Thyroid gland (tissue), 4 donors: ENCODE measurements at regions not wholly inside any gene's neighbourhood (a gene's known extent, or its start where the extent isn't known, plus 50 kb on each side); places are given as distances from the start of the nearest gene placed in this dataset.

Experiments used
- DNase-seq, 2 donors: peaks; one replicate each; pipeline ENCODE4 v3.0.0-alpha.2; 2019
- H3K27ac ChIP-seq, 3 donors: fragments of 200-600 bp; sonication (generic); 1 replicate in 2 of 3; 2 replicates in 1 of 3; pipeline ENCODE4 v1.5.1; 2016 to 2019; ENCODE audit warnings: mild to moderate bottlenecking in 1 of 3, moderate library complexity in 1 of 3
- H3K27me3 ChIP-seq: fragments of 200-600 bp; sonication (generic); one replicate; pipeline ENCODE4 v1.5.1; 2019
- H3K36me3 ChIP-seq, 2 donors: fragments of 200-600 bp; sonication (generic); one replicate each; pipeline ENCODE4 v1.5.1; 2016 to 2019
- H3K4me1 ChIP-seq, 2 donors: fragments of 200-600 bp; sonication (generic); one replicate each; pipeline ENCODE4 v1.5.1; 2017 to 2019
- H3K4me3 ChIP-seq, 3 donors: fragments of 200-600 bp; sonication (generic); replicated peaks in 1 of 3; 1 replicate in 2 of 3; 2 replicates in 1 of 3; pipeline ENCODE4 v1.5.1; 2016; ENCODE audit warnings: mild to moderate bottlenecking in 1 of 3
- H3K9me3 ChIP-seq: fragments of 200-600 bp; sonication (generic); one replicate; pipeline ENCODE4 v1.5.1; 2017
- POLR2A ChIP-seq, 2 donors: fragments of 450-650 bp; IDR thresholded peaks; one replicate each; pipeline ENCODE4 v1.6.1; 2017; ENCODE audit warnings: antibody characterized with exemption in 2 of 2, mild to moderate bottlenecking in 2 of 2, moderate library complexity in 1 of 2
- WGBS, 2 donors: methylation state at CpG; one replicate each; pipeline ENCODE4 v1.1.5; 2017; 5-methylcytosine and 5-hydroxymethylcytosine counted together
- intact Hi-C: fragments of 100-400 bp; cut with DNase I; formaldehyde crosslinking; loops from one replicate; pipeline ENCODE4 v1.15.1; 2023
- TF ChIP-seq, protein P1 (sequence below), 6 experiments: fragments of 200-600 bp in 3 of 6; fragments of 450-650 bp in 3 of 6; sonication (generic) in 3 of 6; IDR thresholded peaks; one replicate each; pipeline ENCODE4 v1.5.1; 2016 to 2019; ENCODE audit warnings: antibody characterized with exemption in 6 of 6, mild to moderate bottlenecking in 2 of 6, inconsistent platforms in 1 of 6, moderate library complexity in 1 of 6

DNA sequence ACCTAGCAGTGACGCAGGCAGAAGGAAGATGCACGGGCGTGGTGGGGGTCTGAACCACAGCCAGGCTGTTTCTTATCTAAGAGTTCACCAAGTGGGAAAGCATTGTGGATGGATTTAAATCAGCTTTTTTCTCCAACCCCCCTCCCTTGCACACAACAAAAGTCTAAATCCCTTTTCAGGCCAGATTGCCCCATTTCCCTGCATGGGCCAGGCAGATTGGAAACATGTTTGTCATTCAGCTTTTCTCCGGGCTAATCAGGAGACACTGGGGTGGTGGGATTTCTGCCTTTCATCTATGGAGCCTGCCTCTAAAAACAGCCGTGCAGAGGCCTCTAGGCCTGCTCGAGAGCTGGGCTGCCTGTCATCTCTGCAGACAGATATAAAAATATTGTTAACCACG, 166.3 kb upstream of the LEF1 start:
- Histone ChIP-seq H3K36me3 (no peaks in the 10 kb centered on the region), H3K9me3 (no peaks in the 10 kb centered on the region), H3K27me3 (no peaks in the 10 kb centered on the region), H3K4me3 (no peak overlapping the region), H3K4me1 (no peaks in the 10 kb centered on the region), H3K27ac (no peak overlapping the region)
- TF ChIP-seq, protein P1, sequence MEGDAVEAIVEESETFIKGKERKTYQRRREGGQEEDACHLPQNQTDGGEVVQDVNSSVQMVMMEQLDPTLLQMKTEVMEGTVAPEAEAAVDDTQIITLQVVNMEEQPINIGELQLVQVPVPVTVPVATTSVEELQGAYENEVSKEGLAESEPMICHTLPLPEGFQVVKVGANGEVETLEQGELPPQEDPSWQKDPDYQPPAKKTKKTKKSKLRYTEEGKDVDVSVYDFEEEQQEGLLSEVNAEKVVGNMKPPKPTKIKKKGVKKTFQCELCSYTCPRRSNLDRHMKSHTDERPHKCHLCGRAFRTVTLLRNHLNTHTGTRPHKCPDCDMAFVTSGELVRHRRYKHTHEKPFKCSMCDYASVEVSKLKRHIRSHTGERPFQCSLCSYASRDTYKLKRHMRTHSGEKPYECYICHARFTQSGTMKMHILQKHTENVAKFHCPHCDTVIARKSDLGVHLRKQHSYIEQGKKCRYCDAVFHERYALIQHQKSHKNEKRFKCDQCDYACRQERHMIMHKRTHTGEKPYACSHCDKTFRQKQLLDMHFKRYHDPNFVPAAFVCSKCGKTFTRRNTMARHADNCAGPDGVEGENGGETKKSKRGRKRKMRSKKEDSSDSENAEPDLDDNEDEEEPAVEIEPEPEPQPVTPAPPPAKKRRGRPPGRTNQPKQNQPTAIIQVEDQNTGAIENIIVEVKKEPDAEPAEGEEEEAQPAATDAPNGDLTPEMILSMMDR (IDR thresholded peaks at IDR 0.05), result no peak
- TF ChIP-seq POLR2A (IDR thresholded peaks at IDR 0.05), result no peak
- no peak for DNase-seq
- WGBS, 2 donors, result 83 to 88% methylated on average over 7 of the region's 7 CpGs
- intact Hi-C loops, result no loop called here

DNA sequence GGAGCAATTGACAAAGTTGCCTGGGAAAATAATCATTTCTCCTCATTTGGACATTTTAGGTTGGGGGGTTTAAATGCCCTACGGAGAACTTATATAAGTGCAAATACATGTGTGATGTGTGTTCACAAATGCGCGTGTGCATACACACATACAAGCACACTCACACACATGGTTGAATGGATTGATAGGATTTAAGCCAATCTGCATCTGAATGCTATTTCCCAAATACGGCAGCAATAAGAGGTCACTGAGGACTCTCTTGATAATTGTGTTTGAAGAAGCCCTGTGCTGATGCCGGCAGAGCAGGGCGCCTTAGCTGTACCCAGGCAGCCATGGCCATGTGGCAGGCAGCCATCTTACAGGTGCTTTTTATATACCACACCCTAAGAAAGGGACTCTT, 165.3 kb upstream of the LEF1 start:
- no peak for TF ChIP-seq POLR2A (IDR thresholded peaks at IDR 0.05)
- TF ChIP-seq, protein P1 (IDR thresholded peaks at IDR 0.05), result no peak
- no peaks in the 10 kb centered on the region for H3K36me3 ChIP-seq
- H3K9me3 ChIP-seq, result no peaks in the 10 kb centered on the region
- 52 to 66% methylated on average over 6 of the region's 6 CpGs for WGBS, 2 donors
- intact Hi-C loops, result no loop called here
- H3K4me3 ChIP-seq, result no peak overlapping the region
- H3K27me3 ChIP-seq, result no peaks in the 10 kb centered on the region
- no peaks in the 10 kb centered on the region for H3K4me1 ChIP-seq
- H3K27ac ChIP-seq, result no peak overlapping the region
- DNase-seq, result no peak

DNA sequence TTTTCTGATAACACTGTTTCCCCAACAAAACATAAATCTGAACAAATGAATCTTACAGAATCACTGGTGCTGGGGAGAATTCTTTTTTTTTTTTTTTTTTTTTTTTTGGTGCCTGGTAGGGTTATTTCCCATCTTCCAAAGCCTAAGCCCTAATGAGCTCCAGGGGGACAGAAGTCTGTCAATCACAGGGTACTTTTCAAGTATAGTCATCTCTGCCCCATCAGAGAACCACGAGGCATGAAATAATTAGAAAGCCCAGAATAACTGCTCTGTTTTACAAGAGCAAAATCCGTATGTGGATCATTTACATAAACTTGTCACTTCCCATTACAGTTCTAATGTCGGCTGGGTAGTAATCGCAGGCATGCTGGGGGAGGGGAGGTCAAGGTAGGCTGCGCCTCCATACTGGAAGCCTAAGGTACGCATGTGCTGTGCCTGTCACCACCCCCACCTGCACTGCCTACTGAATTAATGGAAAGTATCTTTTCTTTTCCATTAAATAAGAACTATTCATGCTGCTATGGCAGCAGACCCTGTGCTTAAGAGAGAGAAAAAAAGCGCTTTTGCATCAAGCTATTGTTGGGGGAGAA, 164.7 kb upstream of the LEF1 start:
- Histone ChIP-seq H3K36me3 (no peaks in the 10 kb centered on the region), H3K4me1 (no peaks in the 10 kb centered on the region), H3K9me3 (no peaks in the 10 kb centered on the region), H3K4me3 (no peak overlapping the region), H3K27me3 (no peaks in the 10 kb centered on the region), H3K27ac (no peak overlapping the region)
- intact Hi-C loops, result no loop called here
- no peak for DNase-seq
- TF ChIP-seq, protein P1 (IDR thresholded peaks at IDR 0.05), result no peak
- no peak for TF ChIP-seq POLR2A (IDR thresholded peaks at IDR 0.05)
- WGBS, 2 donors, result 76 to 79% methylated on average over 7 of the region's 7 CpGs

DNA sequence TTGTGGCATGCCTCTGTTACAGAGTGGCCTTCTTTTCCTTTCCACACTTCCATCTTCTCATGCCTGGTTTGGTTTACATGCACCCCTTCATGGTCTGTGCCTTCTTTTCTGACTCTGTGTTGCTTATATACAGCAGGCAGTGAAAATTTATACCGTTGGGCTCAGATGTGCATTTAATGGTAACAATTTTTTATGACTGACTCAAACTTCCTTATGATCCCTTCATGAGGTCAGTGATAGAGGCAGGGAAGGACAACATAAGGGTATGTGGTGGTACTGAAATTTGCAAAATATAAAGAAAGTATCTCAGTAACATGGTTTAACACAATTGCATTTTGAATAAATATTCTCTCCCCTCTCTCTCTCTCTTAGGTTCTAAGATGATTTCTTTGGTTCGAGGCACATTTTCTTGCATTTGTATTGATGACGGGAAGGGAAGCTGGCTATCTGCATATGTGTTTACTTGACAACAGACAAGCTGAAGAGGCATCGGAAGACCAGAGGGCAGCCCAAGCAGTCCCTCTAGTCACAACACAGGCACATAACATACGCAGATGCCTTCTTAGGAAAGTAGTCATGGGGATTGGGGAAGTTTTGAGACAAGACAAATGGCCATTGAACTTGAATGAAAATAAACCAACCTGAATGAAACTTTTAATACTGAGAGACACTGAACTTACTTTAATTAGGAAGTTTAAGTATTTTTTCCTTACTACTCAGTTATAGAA, 163.3 kb upstream of the LEF1 start:
- no peak overlapping the region for H3K4me3 ChIP-seq
- 80 to 86% methylated on average over 5 of the region's 5 CpGs for WGBS, 2 donors
- no peaks in the 10 kb centered on the region for H3K4me1 ChIP-seq
- TF ChIP-seq POLR2A (IDR thresholded peaks at IDR 0.05), result no peak
- TF ChIP-seq, protein P1 (IDR thresholded peaks at IDR 0.05), result no peak
- intact Hi-C loops, result no loop called here
- no peak overlapping the region for H3K27ac ChIP-seq
- H3K36me3 ChIP-seq, result no peaks in the 10 kb centered on the region
- no peak for DNase-seq
- H3K27me3 ChIP-seq, result no peaks in the 10 kb centered on the region
- no peaks in the 10 kb centered on the region for H3K9me3 ChIP-seq

DNA sequence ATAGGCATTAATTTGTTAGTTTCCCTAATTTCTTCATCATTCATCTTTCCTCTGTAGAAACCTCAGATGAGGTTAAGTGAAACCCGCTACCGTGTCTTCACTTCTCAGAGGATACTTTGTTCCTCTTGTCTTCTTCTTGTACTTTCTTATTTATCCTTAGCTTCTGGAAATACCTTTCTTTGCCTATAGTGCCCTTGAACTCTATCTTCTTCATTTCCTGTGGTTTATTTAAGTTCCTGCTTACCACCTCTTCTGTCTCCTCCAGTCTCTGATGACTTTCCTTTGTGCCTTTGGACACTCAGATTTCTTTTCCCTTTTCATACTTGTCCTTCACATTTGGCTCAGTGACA, 159.6 kb upstream of the LEF1 start:
- WGBS, 2 donors, result 89 to 93% methylated on average over 2 of the region's 2 CpGs
- Histone ChIP-seq H3K9me3 (no peaks in the 10 kb centered on the region), H3K27ac (no peak overlapping the region), H3K4me3 (no peak overlapping the region), H3K36me3 (no peaks in the 10 kb centered on the region), H3K27me3 (no peaks in the 10 kb centered on the region), H3K4me1 (no peaks in the 10 kb centered on the region)
- DNase-seq, result no peak
- intact Hi-C loops, result no loop called here
- no peak for TF ChIP-seq POLR2A (IDR thresholded peaks at IDR 0.05)
- TF ChIP-seq, protein P1 (IDR thresholded peaks at IDR 0.05), result no peak
